CD14-positive monocyte (primary cell): ENCODE measurements at regions not wholly inside any gene's neighbourhood (a gene's known extent, or its start where the extent isn't known, plus 50 kb on each side); places are given as distances from the start of the nearest gene placed in this dataset.

Experiments
- DNase-seq, 3 donors: peaks; one replicate each; pipeline ENCODE4 v3.0.0-alpha.2; 2011 to 2022
- H2AFZ ChIP-seq: 2 replicates; pipeline ENCODE4 v1.6.0; 2012; ENCODE audit warnings: mild to moderate bottlenecking, low read depth, low read length, inconsistent platforms; ENCODE audit not compliant: insufficient read depth, poor library complexity, severe bottlenecking
- H3K27ac ChIP-seq, 2 donors: 1 replicate in 1 of 2; 2 replicates in 1 of 2; pipeline ENCODE4 v1.5.1; 2012 to 2013; ENCODE audit warnings: low read length in 2 of 2, control low read depth in 1 of 2, inconsistent platforms in 1 of 2, low read depth in 1 of 2, mild to moderate bottlenecking in 1 of 2
- H3K27me3 ChIP-seq, 2 donors: one replicate each; pipeline versions ENCODE4 v1.6.0 to v1.6.1; 2011 to 2013; ENCODE audit warnings: low read length in 2 of 2; ENCODE audit not compliant: control insufficient read depth in 2 of 2, insufficient read depth in 2 of 2
- H3K36me3 ChIP-seq, 2 donors: replicated peaks in 1 of 2; 1 replicate in 1 of 2; 2 replicates in 1 of 2; pipeline versions ENCODE4 v1.5.1 to v1.6.1; 2012 to 2013; ENCODE audit warnings: low read length in 2 of 2, control low read depth in 1 of 2, inconsistent platforms in 1 of 2, mild to moderate bottlenecking in 1 of 2; ENCODE audit not compliant: insufficient read depth in 2 of 2, control insufficient read depth in 1 of 2
- H3K4me1 ChIP-seq, 2 donors: 1 replicate in 1 of 2; 2 replicates in 1 of 2; pipeline versions ENCODE4 v1.5.1 to v1.6.1; 2012 to 2013; ENCODE audit warnings: low read length in 2 of 2, control low read depth in 1 of 2, inconsistent platforms in 1 of 2, mild to moderate bottlenecking in 1 of 2, moderate library complexity in 1 of 2; ENCODE audit not compliant: insufficient read depth in 2 of 2, control insufficient read depth in 1 of 2
- H3K4me2 ChIP-seq: replicated peaks from 2 replicates; pipeline ENCODE3; 2012; ENCODE audit warnings: low read length, moderate library complexity, mild to moderate bottlenecking; ENCODE audit not compliant: poor library complexity, severe bottlenecking; ENCODE audit errors: extremely low read depth
- H3K4me3 ChIP-seq, 3 experiments: fragments of 200-600 bp in 1 of 3; sonication (generic) in 1 of 3; replicated peaks in 1 of 3; 1 replicate in 2 of 3; 2 replicates in 1 of 3; pipeline ENCODE4 v1.5.1; 2011 to 2013; ENCODE audit warnings: low read length in 3 of 3, mild to moderate bottlenecking in 3 of 3, control low read depth in 2 of 3, low read depth in 2 of 3, inconsistent platforms in 1 of 3, moderate library complexity in 1 of 3
- H3K79me2 ChIP-seq: 2 replicates; pipeline ENCODE4 v1.6.0; 2012; ENCODE audit warnings: mild to moderate bottlenecking, control low read depth, inconsistent platforms, low read length, moderate library complexity; ENCODE audit not compliant: insufficient read depth
- H3K9ac ChIP-seq: 2 replicates; pipeline ENCODE4 v1.6.0; 2017; ENCODE audit warnings: low read length, mild to moderate bottlenecking; ENCODE audit not compliant: insufficient read depth, poor library complexity, severe bottlenecking
- H3K9me3 ChIP-seq, 2 donors: replicated peaks in 1 of 2; 1 replicate in 1 of 2; 2 replicates in 1 of 2; pipeline versions ENCODE4 v1.5.1 to v1.6.1; 2012 to 2013; ENCODE audit warnings: low read length in 2 of 2, control low read depth in 1 of 2; ENCODE audit not compliant: control insufficient read depth in 1 of 2, insufficient read depth in 1 of 2
- H4K20me1 ChIP-seq: 2 replicates; pipeline ENCODE4 v1.6.0; 2012; ENCODE audit warnings: mild to moderate bottlenecking, low read length, control low read depth, moderate library complexity; ENCODE audit not compliant: insufficient read depth
- H3K27ac Mint-ChIP-seq, 7 donors: one replicate each; pipeline ENCODE4 v1.8.0; 2020; ENCODE audit warnings: mild to moderate bottlenecking in 7 of 7, mixed read lengths in 7 of 7, moderate library complexity in 6 of 7, inconsistent platforms in 2 of 7
- H3K27me3 Mint-ChIP-seq, 3 donors: one replicate each; pipeline ENCODE4 v1.8.0; 2021 to 2022; ENCODE audit warnings: low read depth in 3 of 3, mild to moderate bottlenecking in 3 of 3, mixed read lengths in 3 of 3, moderate library complexity in 3 of 3, inconsistent platforms in 1 of 3
- H3K36me3 Mint-ChIP-seq, 2 donors: one replicate each; pipeline ENCODE4 v1.8.0; 2020; ENCODE audit warnings: mixed read lengths in 2 of 2, inconsistent platforms in 1 of 2, mild to moderate bottlenecking in 1 of 2
- H3K4me1 Mint-ChIP-seq: one replicate; pipeline ENCODE4 v1.8.0; 2020; ENCODE audit warnings: mild to moderate bottlenecking, mixed read lengths
- H3K4me3 Mint-ChIP-seq, 2 donors: one replicate each; pipeline ENCODE4 v1.8.0; 2020; ENCODE audit warnings: mild to moderate bottlenecking in 2 of 2, mixed read lengths in 2 of 2, moderate library complexity in 1 of 2
- H3K9me3 Mint-ChIP-seq, 7 donors: one replicate each; pipeline ENCODE4 v1.8.0; 2020 to 2022; ENCODE audit warnings: mixed read lengths in 7 of 7, mild to moderate bottlenecking in 6 of 7, moderate library complexity in 6 of 7, inconsistent platforms in 2 of 7
- CTCF ChIP-seq: fragments of 200-600 bp; IDR thresholded peaks from one replicate; pipeline ENCODE4 v1.8.0; 2022; ENCODE audit warnings: antibody characterized with exemption, mild to moderate bottlenecking
- WGBS: methylation state at CpG from one replicate; pipeline ENCODE4 v1.1.5; 2013; ENCODE audit warnings: missing lambda C conversion rate; ENCODE audit not compliant: insufficient coverage; 5-methylcytosine and 5-hydroxymethylcytosine counted together
- intact Hi-C, 2 donors: fragments of 100-400 bp; cut with micrococcal nuclease; formaldehyde crosslinking; loops; one replicate each; pipeline versions ENCODE4 v1.15.0 to v1.15.1; 2023

GRCh38 chr4:184313702-184314659 lies 96.3 kb upstream of the ENPP6 start:
- Histone ChIP-seq H3K36me3 (no peaks in the 10 kb centered on the region), H3K27ac (peak overlapping the region; percentile 84 to 87), H3K4me1 (peaks cover 45 to 47% of the 10 kb centered on the region in 2 donors), H3K79me2 (no peaks in the 10 kb centered on the region), H2AFZ (no peak overlapping the region), H3K27me3 (no peaks in the 10 kb centered on the region), H3K4me2 (no peak overlapping the region), H3K4me3 (no peak overlapping the region), H3K9me3 (peaks cover 0 to 3% of the 10 kb centered on the region in 2 donors), H3K9ac (peak overlapping the region; percentile 54), H4K20me1 (no peaks in the 10 kb centered on the region)
- TF ChIP-seq CTCF: no peak
- peaks cover 0 to 11% (median 0%) of the 10 kb centered on the region in 7 donors for H3K9me3 Mint-ChIP-seq
- peaks cover 52% of the 10 kb centered on the region for H3K4me1 Mint-ChIP-seq
- 38% methylated on average over 12 of the region's 16 CpGs for WGBS
- no peaks in the 10 kb centered on the region for H3K36me3 Mint-ChIP-seq
- peak; percentile 87 to 97 (median 93) for DNase-seq
- peak overlapping the region; percentile 86 to 98 (median 95) for H3K27ac Mint-ChIP-seq
- intact Hi-C loops: loop anchor here in 1 of 2 donors (5.0 kb wide), 2 partner anchors 43 to 52 kb away; no protein-coding TSS in a partner anchor
- peaks cover 0 to 4% (median 0%) of the 10 kb centered on the region in 3 donors for H3K27me3 Mint-ChIP-seq
- peak overlapping the region in 1 of 2 donors; percentile 53 for H3K4me3 Mint-ChIP-seq

GRCh38 chr4:184313058-184313581 lies 95.4 kb upstream of the ENPP6 start:
- Histone ChIP-seq H3K9me3 (peaks cover 0 to 3% of the 10 kb centered on the region in 2 donors), H3K4me2 (no peak overlapping the region), H3K79me2 (no peaks in the 10 kb centered on the region), H3K4me1 (peaks cover 45 to 47% of the 10 kb centered on the region in 2 donors), H4K20me1 (no peaks in the 10 kb centered on the region), H3K36me3 (no peaks in the 10 kb centered on the region), H3K27me3 (no peaks in the 10 kb centered on the region), H2AFZ (no peak overlapping the region), H3K4me3 (no peak overlapping the region), H3K9ac (no peak overlapping the region), H3K27ac (peak overlapping the region; percentile 17 to 87)
- intact Hi-C loops: loop anchor here in 1 of 2 donors (5.0 kb wide), 2 partner anchors 44 to 51 kb away; no protein-coding TSS in a partner anchor
- no peak for TF ChIP-seq CTCF
- peaks cover 52% of the 10 kb centered on the region for H3K4me1 Mint-ChIP-seq
- H3K27ac Mint-ChIP-seq: peak overlapping the region in 5 of 7 donors; percentile 30 to 98 (median 93)
- WGBS: 89% methylated on average over 4 of the region's 4 CpGs
- H3K36me3 Mint-ChIP-seq: no peaks in the 10 kb centered on the region
- peaks cover 0 to 2% (median 0%) of the 10 kb centered on the region in 3 donors for H3K27me3 Mint-ChIP-seq
- no peak for DNase-seq
- no peak overlapping the region for H3K4me3 Mint-ChIP-seq
- H3K9me3 Mint-ChIP-seq: peaks cover 0 to 11% (median 0%) of the 10 kb centered on the region in 7 donors
